Endothelial cell of umbilical vein (primary cell): ENCODE measurements at regions not wholly inside any gene's neighbourhood (a gene's known extent, or its start where the extent isn't known, plus 50 kb on each side); places are given as distances from the start of the nearest gene placed in this dataset.

Experiments used
- CTCF ChIP-seq, 2 donors: IDR thresholded peaks; 1 replicate in 1 of 2; 2 replicates in 1 of 2; pipeline ENCODE4 v1.5.1; 2011; ENCODE audit warnings: low read length in 2 of 2, mild to moderate bottlenecking in 2 of 2, moderate library complexity in 2 of 2, control low read depth in 1 of 2, inconsistent platforms in 1 of 2, low read depth in 1 of 2; ENCODE audit not compliant: insufficient read depth in 1 of 2; ENCODE audit errors: extremely low read depth in 1 of 2
- EZH2 ChIP-seq: IDR thresholded peaks from 2 replicates; pipeline ENCODE4 v1.6.1; 2012; ENCODE audit warnings: borderline replicate concordance, low read depth, mild to moderate bottlenecking, moderate library complexity, low read length, inconsistent platforms; ENCODE audit not compliant: severe bottlenecking
- FOS ChIP-seq: IDR thresholded peaks from 2 replicates; pipeline ENCODE4 v1.6.1; 2011; ENCODE audit warnings: mild to moderate bottlenecking, low read length, moderate library complexity, borderline replicate concordance; ENCODE audit not compliant: insufficient read depth
- GATA2 ChIP-seq: IDR thresholded peaks from 2 replicates; pipeline ENCODE4 v1.7.0; 2011; ENCODE audit warnings: low read depth, mild to moderate bottlenecking, moderate library complexity, mixed read lengths, low read length; ENCODE audit not compliant: insufficient read length, insufficient read depth
- JUN ChIP-seq: IDR thresholded peaks from 2 replicates; pipeline ENCODE4 v1.6.1; 2011; ENCODE audit warnings: borderline replicate concordance, low read depth; ENCODE audit not compliant: insufficient read length, insufficient read depth
- MYC ChIP-seq: IDR thresholded peaks from one replicate; pipeline ENCODE4 v1.6.1; 2011; ENCODE audit warnings: mild to moderate bottlenecking, low read depth, low read length
- POLR2A ChIP-seq: IDR thresholded peaks from 2 replicates; pipeline ENCODE4 v1.6.1; 2012; ENCODE audit warnings: low read depth, mild to moderate bottlenecking, control low read depth, low read length

- TF ChIP-seq CTCF (IDR thresholded peaks at IDR 0.05; ENCODE audit: extremely low read depth in 1 of 2, insufficient read depth in 1 of 2, low read depth in 1 of 2, low read length in 2 of 2) (no peak), JUN (no peak), POLR2A (no peak), FOS (no peak), GATA2 (no peak), MYC (no peak), EZH2 (no peak)
Observed at GRCh38 chr10:94075506-94075905, 81.8 kb downstream of the PLCE1 start.
